ENCODE measurements at regions not wholly inside any gene's neighbourhood (a gene's known extent, or its start where the extent isn't known, plus 50 kb on each side); places are given as distances from the start of the nearest gene placed in this dataset.
"Not testable (repeated sequence)": the region's sequence is repeated elsewhere in the genome, so short reads cannot be mapped to it uniquely, and the experiment has no call there.

DNA sequence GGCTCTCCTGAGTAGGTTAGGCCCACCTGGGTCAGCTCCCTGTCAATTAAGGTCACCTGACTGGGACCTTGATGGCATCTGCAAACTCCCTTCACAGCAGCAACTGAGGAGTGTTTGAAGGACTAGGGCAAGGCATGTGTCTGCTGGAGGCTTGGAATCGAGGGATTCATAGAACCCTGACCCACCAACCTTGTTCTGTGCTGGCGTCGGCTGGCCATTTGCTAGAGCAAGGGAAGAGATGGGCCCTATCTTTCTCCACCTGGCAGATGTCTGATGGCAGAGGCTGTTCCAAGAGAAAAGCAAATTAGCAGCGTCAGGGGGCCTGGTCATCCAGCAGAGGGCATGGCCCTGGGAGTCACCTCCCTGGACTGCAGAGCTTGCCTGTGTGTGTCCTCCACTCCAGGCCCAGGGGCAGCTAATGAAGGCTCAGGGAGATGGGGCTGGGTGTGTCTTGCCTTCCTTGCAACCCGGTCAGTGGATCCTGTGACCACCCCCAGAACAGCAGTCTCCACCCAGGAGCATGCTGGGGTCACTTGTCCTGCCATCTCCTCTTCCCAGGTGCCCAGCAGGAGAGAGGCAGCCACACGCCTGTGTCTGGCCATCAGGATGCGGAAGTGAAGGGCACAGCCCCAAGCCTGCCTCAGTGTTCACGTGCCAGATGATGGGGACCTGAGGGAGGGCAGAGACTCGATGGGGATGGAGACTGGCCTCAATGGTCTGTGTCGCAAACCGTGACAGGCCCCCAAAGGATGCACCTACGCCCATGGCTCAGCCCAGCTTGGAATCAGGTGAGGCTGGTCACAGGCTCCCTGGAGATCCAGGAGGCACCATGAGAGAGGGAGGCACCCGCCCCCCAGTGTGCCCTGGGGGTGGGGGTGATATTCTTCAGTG lies 53.9 kb downstream of the BARX1 start:
- no peak for DNase-seq

DNA sequence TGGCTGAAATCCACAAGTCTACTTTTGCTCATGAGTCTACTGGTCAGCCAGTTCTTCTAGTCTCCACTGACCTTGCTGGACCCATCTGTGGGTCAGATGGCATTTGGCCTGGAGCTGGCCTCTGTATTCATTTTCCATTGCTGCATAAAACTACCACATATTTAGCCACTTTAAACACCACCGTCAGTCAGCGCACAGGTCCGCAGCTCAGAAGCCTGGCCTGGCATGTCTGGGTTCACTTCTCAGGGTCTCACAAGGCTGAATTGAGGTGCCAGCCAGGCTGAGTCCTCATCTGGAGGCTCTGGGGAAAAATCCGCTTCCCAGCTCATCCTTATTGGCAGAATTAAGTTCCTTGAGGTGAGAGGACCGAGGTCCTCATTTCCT lies 54.7 kb downstream of the BARX1 start:
- no peak for DNase-seq

DNA sequence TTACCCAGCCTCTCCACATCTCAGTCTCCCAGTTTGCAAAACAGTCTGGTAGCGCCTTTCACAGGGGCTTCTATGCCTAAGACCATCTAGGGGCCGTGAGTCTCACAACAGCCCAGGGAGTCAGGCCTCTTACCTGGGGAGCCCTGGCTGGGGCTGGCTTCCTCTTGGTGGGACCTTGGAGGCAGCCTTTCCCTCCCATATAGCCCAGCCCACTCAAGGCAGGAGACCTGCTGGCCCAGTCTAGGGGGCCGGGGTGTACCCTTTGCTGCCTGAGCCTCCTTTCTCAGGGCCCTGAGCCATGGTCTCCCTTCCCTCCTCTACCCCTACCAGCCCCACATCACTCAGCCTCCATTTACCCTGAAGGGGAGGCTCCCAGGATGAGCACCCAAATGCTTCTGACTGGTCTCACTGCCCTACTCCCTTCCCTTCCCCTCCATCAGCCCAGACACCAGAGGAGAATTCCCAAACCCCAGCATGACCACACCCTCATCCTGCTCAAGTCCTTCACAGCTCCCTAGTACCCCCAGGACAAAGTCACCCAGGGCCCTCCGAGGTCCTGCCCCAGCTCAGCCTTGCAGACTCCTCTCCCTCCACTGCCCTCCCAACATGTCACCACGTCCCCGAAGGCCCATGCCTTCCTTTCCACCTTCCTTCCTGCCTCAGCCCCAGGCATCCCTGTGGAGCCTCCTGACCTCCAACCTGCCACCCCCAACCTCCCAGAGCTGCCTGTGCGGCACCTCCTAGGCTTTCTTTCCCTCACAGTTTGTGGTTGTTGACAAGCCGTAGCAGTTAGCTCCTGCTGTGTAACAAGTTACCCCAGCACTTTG lies 55.3 kb downstream of the BARX1 start:
- DNase-seq, result no peak

DNA sequence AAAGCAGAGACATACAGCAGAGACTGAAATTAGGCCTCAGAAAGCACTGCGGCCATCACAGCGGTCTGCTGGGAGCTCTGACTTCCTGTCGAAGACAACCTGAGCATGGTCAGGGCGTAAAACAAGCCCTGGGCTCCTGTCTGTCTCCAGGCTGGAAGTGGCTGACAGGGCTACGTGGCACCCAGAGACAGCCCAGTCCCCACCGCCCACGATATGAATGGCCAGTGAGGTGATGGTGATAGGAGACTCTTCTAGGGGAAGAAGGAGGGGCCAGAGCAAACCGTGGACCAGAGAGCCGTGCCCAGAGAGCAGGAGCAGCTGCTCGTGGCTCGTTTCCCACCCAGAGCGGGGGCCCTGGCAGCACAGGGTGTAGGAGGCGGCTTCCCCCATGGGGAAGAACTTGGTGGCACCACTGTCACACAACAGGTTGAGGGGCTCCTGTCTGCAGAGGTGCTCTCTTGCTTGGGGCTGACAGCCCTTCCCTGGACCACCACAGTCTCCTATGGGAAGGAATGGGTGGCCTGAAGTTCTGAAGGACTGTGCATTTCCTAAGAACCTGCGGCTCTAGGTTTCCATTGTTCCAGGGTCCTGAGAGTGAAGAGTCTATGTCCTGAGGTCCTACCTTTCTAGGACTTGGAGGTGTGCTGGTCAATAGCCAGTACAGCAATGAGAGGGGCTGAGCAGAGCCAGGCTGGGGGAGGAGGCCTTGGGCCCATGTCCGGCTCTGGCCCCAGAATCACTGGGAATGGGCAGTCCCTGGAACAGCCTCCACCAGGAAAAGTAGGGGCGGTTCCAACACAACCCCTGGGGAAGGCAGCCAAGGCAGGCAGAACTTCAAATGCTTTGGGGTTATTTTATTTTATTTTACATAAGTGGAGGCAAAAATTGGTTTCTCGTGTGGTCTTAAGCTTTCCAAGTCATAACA lies 56.4 kb downstream of the BARX1 start:
- no peak for DNase-seq

DNA sequence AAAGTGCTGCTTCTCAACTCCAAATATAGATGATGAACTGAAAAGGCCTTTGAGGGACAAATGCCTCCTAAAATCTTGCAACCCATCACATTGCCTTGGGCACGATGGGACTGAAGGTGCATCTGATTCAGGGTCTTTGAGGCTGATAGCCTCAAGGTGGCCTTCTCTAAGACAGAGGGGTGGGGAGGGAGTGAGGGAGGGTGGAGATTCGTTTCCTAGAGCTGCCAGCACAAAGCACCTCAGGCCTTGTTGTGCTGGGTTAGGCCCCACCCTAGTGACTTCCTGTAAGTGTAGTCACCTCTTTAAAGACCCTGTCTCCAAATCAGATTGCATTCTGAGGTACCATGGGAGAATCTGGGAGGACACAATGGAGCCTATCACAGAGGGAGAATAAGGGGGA lies 57.1 kb downstream of the BARX1 start:
- DNase-seq, result peak in 4 of 6 experiments; percentile 5 to 43 (median 33)

DNA sequence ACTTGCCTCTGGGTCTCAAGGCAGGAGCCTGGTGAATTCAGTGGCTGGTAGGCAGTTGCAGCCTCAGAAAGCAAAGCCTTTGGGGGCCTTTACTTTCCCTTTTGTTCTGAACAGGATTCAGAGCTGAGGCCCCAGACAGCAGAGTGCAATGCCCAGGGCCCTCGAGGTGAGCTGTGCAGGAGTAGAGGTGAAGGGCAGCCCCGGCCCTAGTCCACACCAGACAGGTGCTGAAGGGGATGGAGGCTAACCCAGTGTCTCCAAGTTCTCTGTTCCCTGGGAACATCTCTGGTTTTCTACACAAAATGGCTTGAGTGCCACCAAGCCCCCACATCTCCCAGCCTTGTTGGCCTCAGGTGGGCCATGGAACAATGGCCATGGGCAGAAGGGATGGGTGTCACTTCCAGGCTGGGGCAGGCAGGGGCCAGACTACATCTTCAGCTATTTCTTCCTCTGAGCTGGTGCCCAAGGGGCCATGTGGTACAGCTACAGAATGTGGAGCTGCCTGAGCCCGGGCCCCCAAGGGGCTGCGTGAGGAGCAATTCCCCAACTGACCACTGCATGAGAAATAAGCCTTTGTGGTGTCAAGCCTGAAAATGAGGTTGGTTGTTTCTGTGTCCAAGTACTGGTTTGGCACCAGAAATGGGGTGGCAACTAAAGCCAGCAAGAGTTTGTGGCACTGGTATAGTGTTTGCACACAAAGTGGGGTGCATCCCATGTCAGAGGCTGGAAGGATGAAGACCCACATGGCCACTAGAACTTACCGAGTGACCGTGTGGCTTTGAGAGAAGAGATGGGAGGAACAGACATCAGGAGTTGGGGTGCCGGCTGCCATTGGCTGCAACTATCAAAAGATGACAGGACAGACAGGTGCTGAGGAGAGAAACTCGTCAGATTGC lies 57.8 kb downstream of the BARX1 start:
- DNase-seq, result no peak

DNA sequence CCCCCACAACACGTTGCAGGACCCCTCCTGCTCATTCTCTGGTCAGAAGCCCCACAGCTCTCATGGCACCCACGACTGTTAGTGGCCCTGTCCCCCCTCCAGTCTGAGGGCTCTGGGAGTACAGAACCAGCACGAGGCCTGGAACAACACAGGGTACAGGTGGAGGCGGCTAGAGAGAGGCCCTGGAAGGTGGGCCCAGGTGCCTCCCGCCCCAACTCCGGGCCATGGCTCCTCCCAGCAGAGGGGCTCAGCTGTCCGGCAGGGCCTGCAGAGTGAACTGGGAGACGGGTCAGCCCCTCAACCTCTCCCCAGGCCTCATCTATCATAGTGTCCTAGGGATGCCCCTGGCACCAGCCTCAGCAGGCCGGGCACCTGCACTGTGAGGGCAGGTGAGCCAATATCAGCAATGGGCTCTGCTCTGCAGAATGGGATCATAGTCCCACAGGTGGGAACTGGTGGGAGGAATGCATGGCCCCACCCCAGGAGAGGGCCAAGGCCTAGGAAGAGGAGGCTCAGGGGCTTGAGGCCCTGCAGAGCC lies 58.6 kb downstream of the BARX1 start:
- no peak for DNase-seq

DNA sequence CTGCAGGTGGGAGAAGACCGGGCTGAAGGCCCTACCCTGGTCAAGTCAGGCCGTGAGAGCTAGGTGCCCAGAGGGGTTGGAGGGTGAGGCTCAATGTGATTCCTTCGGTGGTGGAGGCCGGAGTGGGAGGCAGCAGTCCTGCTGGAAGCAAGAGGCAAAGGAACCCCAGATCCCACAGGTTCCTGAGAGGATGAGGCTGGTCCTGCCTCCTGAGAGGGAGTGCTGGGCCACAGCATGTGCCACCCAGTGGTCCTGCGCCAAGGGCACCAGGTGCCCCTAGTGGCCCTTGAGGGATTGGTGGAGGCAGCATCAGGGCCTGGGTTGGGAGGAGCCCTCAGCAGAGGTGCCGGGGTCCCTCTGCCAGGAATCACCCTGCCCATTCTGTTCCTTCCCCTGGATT lies 59.1 kb downstream of the BARX1 start:
- DNase-seq, result no peak

DNA sequence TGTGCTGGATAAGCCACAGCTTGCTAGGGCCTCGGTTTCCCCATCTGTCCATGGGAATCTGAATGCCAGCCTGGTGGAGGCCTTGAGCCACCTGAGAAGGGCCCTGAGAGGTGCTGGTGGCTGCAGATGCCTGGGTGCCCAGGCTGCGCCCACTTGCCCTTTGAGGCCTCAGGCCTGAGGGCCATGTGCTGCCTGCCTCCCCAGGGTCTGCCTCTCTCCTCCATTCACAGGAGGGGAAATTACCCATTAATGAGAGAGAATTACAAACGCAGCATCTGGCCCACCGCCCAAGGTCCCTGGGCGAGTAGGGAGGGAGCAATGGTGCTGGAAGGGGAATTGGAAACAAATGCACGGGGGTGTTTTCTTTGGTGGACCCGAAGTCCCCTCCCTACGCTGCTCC lies 59.6 kb downstream of the BARX1 start:
- DNase-seq, result no peak

DNA sequence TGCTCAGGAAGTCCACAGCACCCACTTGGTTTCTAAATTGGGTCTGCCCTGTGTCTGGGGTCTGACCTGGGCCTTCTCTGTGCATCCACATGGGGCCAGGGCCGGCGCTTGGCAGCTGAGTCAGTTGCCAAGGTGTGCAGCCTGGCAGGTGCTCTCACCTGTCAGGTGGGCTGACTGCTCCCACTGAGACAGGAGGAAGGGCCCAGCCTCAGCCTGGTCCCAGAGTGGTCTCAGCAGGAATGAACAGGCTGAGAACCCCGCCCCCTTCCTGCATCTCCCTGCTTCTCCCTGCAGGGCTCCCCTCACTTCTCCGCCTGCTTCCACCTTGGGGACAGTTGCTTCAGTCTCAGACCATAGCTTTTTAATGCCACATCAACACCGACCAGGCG lies 60.5 kb downstream of the BARX1 start:
- DNase-seq, result no peak

DNA sequence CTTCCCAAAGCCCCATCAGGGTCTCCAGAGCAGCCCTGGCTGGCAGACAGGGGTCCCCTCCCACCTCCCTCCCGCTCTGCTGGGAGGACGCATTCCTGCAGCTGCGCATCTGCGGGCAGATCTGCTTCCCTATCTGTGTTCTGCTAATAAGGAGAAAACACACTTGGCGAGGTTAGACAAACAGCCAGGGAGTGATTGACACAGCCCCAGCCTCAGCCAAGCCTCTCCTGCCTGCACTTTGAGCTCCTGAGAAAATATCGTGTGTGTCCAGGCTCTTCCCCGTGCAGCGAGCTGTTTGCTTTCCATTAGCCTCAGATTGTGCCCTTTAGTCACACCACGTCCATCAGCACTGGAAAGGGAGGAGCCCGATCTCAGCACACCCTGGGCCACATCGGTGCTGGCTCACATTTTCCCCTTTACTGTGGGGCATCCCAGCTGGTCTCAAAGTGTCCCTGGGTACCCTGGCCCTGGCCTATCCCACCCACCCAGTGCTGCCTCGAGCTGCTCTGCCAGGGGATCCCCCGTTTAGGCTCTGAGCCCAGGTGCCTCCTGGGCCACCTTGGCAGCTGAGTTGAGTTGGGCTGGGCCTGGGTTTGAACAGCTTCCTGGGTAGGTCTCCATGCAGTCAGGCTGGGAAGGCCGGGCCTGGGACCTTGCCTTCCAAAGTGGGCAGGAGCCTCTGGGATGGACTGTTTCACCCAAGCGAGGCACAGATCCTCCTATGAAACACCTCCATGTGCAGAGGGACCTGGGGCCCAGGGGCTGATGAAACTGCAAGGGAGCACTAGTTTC lies 61.1 kb downstream of the BARX1 start:
- DNase-seq, result no peak

DNA sequence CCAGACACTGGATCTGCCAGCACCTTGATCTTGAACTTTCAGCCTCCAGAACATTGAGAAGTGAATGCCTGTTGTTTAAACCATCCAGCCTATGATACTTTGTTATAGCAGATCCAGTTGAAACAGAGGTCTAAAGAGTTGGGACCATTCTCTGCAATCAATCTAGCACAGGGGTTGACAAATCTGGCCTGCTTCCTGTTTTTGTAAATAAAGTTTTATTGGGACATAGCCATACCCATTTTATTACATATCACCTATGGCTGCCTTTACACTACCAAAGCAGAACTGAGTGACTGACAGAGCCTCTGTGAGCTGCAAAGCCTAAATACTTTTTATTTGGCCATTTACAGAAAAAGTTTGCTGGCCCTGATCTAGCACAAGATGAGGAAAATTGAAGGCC lies 62.0 kb downstream of the BARX1 start:
- no peak for DNase-seq

DNA sequence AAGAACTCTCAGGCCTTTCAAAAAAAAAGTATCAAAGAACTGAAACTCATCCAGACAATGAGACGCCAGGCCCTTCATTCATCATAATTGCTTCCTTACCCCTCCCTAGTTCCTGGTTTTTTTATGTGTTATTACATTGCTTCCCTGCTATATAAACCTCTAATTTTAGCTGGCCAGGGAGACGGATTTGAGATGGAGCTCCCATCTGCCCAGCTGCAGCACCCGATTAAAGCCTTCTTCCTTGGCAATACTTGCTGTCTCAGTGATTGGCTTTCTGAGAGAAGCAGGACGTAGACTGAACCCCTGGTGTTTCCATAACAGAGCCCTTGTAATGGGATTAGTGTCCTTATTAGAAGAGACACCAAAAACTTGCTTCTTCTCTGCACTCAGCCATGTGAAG lies 62.4 kb downstream of the BARX1 start:
- no peak for DNase-seq

DNA sequence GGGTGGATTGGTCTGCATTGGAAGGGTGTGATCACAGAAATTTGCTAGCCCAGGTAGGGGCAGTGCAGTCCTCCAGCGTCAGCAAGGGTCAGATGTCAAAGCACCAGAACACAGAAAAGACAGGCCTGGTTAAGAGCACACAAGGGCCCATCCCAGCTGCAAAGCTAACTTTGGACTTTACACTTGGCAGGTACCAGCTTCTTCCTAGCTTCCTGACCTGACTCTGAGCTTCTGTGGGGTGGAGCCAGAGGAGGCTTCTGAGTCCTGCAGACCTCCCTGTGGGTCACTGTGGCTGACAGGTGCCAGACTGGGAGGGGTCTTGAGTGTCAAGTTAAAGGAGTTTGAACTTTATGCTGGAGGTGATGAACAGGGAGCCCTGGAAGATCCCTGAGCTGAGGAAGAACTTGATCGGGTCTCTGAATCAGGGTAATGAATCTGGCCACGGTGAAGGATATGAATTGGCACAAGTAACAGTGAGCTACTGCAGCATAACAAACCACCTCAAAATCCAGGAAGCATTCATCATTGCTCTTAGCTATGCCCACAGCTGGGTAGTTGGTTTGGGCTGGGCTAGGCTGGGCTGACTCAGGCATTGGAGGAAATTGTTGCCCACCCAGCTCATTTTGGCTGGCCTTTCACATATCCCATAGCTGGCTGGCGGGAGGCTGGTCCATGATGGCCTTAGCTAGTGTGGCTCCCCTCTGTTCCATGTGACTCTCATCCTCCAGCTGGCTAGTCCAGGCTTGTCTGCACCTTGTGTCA lies 63.4 kb downstream of the BARX1 start:
- DNase-seq, result no peak

DNA sequence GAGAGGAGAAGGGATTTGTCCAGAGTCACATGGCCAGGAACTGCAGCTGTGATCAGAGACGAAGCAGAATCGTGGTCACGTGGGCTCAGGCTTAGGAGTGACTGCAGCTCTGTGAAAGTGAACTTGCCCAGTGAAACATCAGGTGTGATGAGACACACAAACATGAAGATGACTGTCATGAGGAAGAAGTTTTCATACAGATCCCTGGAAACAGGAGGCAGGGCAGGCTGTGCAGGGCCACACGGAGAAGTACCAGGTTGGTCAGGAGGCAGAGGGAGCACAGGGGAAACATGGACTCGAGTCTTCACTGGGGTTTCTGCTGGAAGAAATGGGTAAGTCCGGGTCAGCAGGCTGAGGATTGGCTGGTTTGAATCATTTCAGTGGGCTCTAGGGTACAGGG lies 64.1 kb downstream of the BARX1 start:
- DNase-seq, result no peak

DNA sequence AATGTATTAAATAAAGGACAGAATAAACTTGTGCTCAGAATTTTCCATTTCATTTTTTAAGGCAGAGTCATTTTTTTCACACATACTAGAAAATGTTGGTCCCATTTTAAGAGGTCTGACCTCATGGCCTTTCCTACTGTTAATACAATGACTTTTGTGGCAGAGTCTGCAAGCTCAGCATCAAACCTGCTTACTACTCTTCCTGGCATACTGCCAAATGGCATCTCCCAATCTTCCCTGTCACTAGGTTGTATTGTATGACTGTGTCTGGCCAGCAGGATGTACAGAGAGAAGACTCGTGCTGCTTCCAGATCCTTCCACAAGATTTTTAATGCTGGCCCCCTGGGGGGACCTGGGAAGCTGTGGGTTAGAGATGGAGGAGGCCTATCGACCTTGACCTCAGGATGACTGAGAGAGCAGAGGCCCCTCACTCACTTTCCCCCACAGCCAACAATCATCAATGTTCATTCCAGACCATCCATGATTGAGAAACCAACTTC lies 64.7 kb downstream of the BARX1 start:
- no peak for DNase-seq

DNA sequence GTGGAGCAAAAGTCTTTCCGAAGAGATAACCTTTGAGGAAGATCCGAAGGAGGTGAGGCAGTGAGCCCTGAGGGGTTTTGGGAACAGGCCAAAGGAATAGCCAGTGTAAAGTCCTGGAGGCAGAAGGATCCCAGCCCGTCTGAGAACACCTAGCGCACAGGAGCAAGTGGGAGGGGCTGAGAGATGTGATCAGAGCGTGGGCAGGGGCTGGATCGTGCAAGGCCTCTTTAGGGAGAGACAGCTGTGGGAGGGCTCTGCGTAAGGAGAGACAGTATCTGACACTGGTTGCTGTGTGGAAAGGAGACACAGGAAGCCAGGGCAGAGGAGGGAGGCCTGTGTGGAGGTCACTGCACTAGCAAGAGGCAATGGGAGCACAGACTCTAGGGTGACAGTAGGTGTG lies 68.2 kb downstream of the BARX1 start:
- no peak for DNase-seq

DNA sequence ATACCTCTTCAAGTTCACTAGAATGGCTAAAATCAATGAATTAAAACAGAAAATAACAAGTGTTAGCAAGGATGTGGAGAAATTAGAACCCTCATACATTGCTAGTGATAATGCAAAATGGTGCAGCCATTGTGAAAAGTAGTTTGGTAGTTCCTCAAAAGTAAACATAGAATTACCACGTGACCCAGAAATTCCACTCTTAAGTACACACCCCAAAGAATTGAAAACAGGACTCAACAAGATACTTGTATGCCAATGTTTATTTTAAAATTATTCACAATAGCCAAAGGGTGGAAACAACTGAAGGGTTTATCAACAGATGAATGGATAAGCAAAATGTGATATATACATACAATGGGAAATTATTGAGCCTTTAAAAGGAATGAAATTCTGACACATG lies 70.3 kb downstream of the BARX1 start:
- no peak for DNase-seq

DNA sequence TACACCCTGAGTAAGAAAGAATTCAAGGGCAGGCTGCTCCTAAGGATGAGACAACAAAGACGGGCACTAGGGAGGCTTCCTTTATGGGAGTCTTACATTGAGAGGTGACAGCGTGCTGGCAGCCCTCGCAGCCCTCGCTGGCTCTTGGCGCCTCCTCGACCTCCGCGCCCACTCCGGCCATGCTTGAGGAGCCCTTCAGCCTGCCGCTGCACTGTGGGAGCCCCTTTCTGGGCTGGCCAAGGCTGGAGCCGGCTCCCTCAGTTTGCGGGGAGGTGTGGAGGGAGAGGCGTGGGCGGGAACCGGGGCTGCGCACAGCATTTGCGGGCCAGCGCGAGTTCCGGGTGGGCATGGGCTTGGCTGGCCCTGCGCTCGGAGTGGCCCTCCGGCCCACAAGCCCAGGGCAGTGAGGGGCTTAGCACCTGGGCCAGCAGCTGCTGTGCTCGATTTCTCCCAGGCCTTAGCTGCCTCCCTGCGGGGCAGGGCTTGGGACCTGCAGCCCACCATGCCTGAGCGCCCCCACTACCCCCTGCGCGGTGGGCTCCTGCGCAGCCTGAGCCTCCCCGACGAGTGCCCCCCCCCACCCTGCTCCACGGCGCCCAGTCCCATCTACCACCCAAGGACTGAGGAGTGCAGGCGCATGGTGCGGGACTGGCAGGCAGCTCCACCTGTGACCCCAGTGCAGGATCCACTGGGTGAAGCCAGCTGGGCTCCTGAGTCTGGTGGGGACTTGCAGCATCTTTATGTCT lies 75.3 kb downstream of the BARX1 start:
- not testable (repeated sequence) for DNase-seq
